Gastrocnemius medialis (tissue), 4 donors: ENCODE measurements at regions not wholly inside any gene's neighbourhood (a gene's known extent, or its start where the extent isn't known, plus 50 kb on each side); places are given as distances from the start of the nearest gene placed in this dataset.
A peak's percentile ranks its signal among the peaks of the same experiment; 100 is the strongest.

ENCODE experiments used
- ATAC-seq, 2 donors: fragments of 150-250 bp; one replicate each; pipeline ENCODE4 v1.9.1; 2016
- DNase-seq, 2 donors: peaks; one replicate each; pipeline ENCODE4 v3.0.0-alpha.2; 2019
- H3K27ac ChIP-seq, 4 donors: fragments of 200-600 bp; sonication (generic); 1 replicate in 1 of 4; 2 replicates in 3 of 4; pipeline ENCODE4 v1.5.1; 2016 to 2018; ENCODE audit warnings: mild to moderate bottlenecking in 2 of 4, moderate library complexity in 1 of 4
- H3K27me3 ChIP-seq, 3 donors: fragments of 200-600 bp; sonication (generic) in 2 of 3; 1 replicate in 1 of 3; 2 replicates in 2 of 3; pipeline versions ENCODE4 v1.5.1 to v1.6.0; 2016 to 2019; ENCODE audit warnings: mild to moderate bottlenecking in 1 of 3, moderate library complexity in 1 of 3
- H3K36me3 ChIP-seq, 2 donors: fragments of 200-600 bp; sonication (generic) in 1 of 2; one replicate each; pipeline ENCODE4 v1.5.1; 2017 to 2018
- H3K4me1 ChIP-seq, 2 donors: fragments of 200-600 bp; sonication (generic) in 1 of 2; one replicate each; pipeline ENCODE4 v1.5.1; 2016 to 2017; ENCODE audit warnings: mild to moderate bottlenecking in 2 of 2
- H3K4me3 ChIP-seq, 4 donors: fragments of 200-600 bp; sonication (generic) in 3 of 4; 1 replicate in 1 of 4; 2 replicates in 3 of 4; pipeline ENCODE4 v1.5.1; 2016 to 2019; ENCODE audit warnings: mild to moderate bottlenecking in 2 of 4
- H3K9me3 ChIP-seq, 3 donors: fragments of 200-600 bp; sonication (generic) in 2 of 3; 1 replicate in 1 of 3; 2 replicates in 2 of 3; pipeline ENCODE4 v1.5.1; 2016 to 2019
- CTCF ChIP-seq, 5 experiments: fragments of 450-650 bp in 3 of 5; fragments of 200-600 bp in 2 of 5; sonication (generic) in 2 of 5; IDR thresholded peaks in 4 of 5; conservative IDR thresholded peaks in 1 of 5; 1 replicate in 4 of 5; 2 replicates in 1 of 5; pipeline ENCODE4 v1.5.1; 2016 to 2019; ENCODE audit warnings: antibody characterized with exemption in 5 of 5, mild to moderate bottlenecking in 3 of 5, moderate library complexity in 3 of 5
- POLR2A ChIP-seq, 2 donors: fragments of 450-650 bp; IDR thresholded peaks; one replicate each; pipeline ENCODE4 v1.6.1; 2017; ENCODE audit warnings: antibody characterized with exemption in 2 of 2, mild to moderate bottlenecking in 2 of 2, moderate library complexity in 2 of 2
- in situ Hi-C, 4 donors: fragments of 200-750 bp; cut with MboI; loops; one replicate each; pipeline versions ENCODE4 v1.15.0 to v1.8.0; 2017; ENCODE audit warnings: low sequenced_read_pairs in 4 of 4
- intact Hi-C: fragments of 100-400 bp; cut with DNase I; formaldehyde crosslinking; loops from one replicate; pipeline ENCODE4 v1.15.1; 2023; ENCODE audit warnings: low total_unique reads

GRCh38 chr6:44658571-44658970, 271.1 kb downstream of the CDC5L start:
- Histone ChIP-seq H3K27me3 (no peaks in the 10 kb centered on the region), H3K27ac (no peak overlapping the region), H3K4me1 (peaks cover 9 to 14% of the 10 kb centered on the region in 2 donors), H3K36me3 (no peaks in the 10 kb centered on the region), H3K4me3 (no peak overlapping the region), H3K9me3 (no peaks in the 10 kb centered on the region)
- in situ Hi-C loops = loop anchor here (5.0 to 25.0 kb wide), 6 partner anchors 754 to 1266 kb away; no protein-coding TSS in a partner anchor
- TF ChIP-seq POLR2A (IDR thresholded peaks at IDR 0.05) (no peak), CTCF (IDR thresholded peaks at IDR 0.05 in 4 of 5, conservative IDR thresholded peaks at IDR 0.05 in 1 of 5) (no peak)
- intact Hi-C loops = loop anchor here (5.0 kb wide), 1 partner anchor 1264 kb away; no protein-coding TSS in a partner anchor
- ATAC-seq (no peak), DNase-seq (no peak)

- DNase-seq (no peak), ATAC-seq (no peak)
- in situ Hi-C loops (loop anchor here (5.0 to 25.0 kb wide), 6 partner anchors 753 to 1265 kb away; no protein-coding TSS in a partner anchor), intact Hi-C loops (loop anchor here (5.0 kb wide), 1 partner anchor 1263 kb away; no protein-coding TSS in a partner anchor)
- no peaks in the 10 kb centered on the region for H3K36me3 ChIP-seq
- TF ChIP-seq POLR2A (IDR thresholded peaks at IDR 0.05) (no peak), CTCF (IDR thresholded peaks at IDR 0.05 in 4 of 5, conservative IDR thresholded peaks at IDR 0.05 in 1 of 5) (no peak)
- peaks cover 4 to 7% of the 10 kb centered on the region in 2 donors for H3K4me1 ChIP-seq
- H3K27ac ChIP-seq = no peak overlapping the region
- H3K4me3 ChIP-seq = no peak overlapping the region
- no peaks in the 10 kb centered on the region for H3K27me3 ChIP-seq
- no peaks in the 10 kb centered on the region for H3K9me3 ChIP-seq
Measured at GRCh38 chr6:44659726-44660125, 272.2 kb downstream of the CDC5L start.

DNA sequence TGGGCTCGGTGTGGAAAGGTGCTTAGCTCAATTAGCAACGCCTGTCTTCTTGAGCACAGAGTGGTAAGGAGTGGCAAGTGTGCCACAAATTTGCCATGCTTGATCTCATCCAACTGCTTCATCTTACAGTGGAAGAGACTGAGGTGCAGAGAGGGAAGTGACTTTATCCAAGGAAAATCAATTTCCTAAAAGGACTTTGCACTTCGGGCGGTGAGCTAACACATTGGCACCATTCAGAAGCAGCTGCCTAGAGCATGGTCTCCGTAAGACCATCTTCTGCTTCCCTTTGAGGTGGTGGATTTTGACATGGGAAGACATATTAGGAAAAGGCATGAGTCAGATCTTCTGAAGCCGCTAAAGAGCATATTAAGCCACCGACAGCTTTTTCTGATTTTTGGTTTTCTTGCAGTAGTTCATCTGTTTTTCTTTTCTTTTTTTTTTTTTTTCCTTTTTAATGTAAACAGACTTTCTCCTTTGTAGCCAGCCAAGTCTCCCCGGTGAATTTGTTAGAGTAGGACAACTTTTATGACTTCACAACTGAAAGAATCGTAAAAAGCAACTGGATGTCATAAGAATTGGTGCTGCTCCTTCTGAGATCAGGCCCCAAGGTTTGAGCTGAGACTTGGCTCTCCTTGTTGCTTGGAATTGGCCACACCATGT, 273.2 kb downstream of the CDC5L start:
- DNase-seq (no peak), ATAC-seq (peak; percentile 38 to 39)
- H3K27me3 ChIP-seq = no peaks in the 10 kb centered on the region
- no peaks in the 10 kb centered on the region for H3K36me3 ChIP-seq
- peaks cover 0 to under 1% of the 10 kb centered on the region in 2 donors for H3K4me1 ChIP-seq
- no peaks in the 10 kb centered on the region for H3K9me3 ChIP-seq
- in situ Hi-C loops (loop anchor here in 3 of 4 donors (25.0 kb wide), 3 partner anchors 752 to 1252 kb away; no protein-coding TSS in a partner anchor), intact Hi-C loops (no loop called here)
- TF ChIP-seq CTCF (IDR thresholded peaks at IDR 0.05 in 4 of 5, conservative IDR thresholded peaks at IDR 0.05 in 1 of 5) (no peak), POLR2A (IDR thresholded peaks at IDR 0.05) (no peak)
- H3K4me3 ChIP-seq = no peak overlapping the region
- H3K27ac ChIP-seq = no peak overlapping the region

- Histone ChIP-seq H3K36me3 (no peaks in the 10 kb centered on the region), H3K27me3 (no peaks in the 10 kb centered on the region), H3K4me1 (no peaks in the 10 kb centered on the region), H3K27ac (no peak overlapping the region), H3K4me3 (no peak overlapping the region), H3K9me3 (no peaks in the 10 kb centered on the region)
- DNase-seq = no peak
- intact Hi-C loops = no loop called here
- in situ Hi-C loops = loop anchor here in 3 of 4 donors (25.0 kb wide), 3 partner anchors 751 to 1251 kb away; no protein-coding TSS in a partner anchor
- ATAC-seq = no peak
- TF ChIP-seq CTCF (IDR thresholded peaks at IDR 0.05 in 4 of 5, conservative IDR thresholded peaks at IDR 0.05 in 1 of 5) = no peak
- no peak for TF ChIP-seq POLR2A (IDR thresholded peaks at IDR 0.05)
Measured at GRCh38 chr6:44661221-44662008, 273.9 kb downstream of the CDC5L start.
